Keratinocyte (primary cell): ENCODE measurements at regions not wholly inside any gene's neighbourhood (a gene's known extent, or its start where the extent isn't known, plus 50 kb on each side); places are given as distances from the start of the nearest gene placed in this dataset.

Experiments
- DNase-seq: peaks from one replicate; pipeline ENCODE4 v3.0.0-alpha.2; 2011; ENCODE audit warnings: low read depth, missing footprints, low spot score
- FAIRE-seq: peaks from 2 replicates; lab custom pipeline; 2011; peaks lifted over from hg19 to GRCh38; lab: Jason Lieb, UNC
- H2AFZ ChIP-seq: 2 replicates; pipeline ENCODE4 v1.6.0; 2012; ENCODE audit warnings: low read length, control low read depth, inconsistent platforms; ENCODE audit not compliant: control insufficient read depth
- H3K27ac ChIP-seq: 2 replicates; pipeline ENCODE4 v1.5.1; 2011; ENCODE audit warnings: low read length; ENCODE audit not compliant: control insufficient read depth, insufficient read depth
- H3K27me3 ChIP-seq: 3 replicates; pipeline ENCODE4 v1.6.0; 2011; ENCODE audit warnings: low read length; ENCODE audit not compliant: control insufficient read depth, insufficient read depth; ENCODE audit errors: extremely low read depth
- H3K36me3 ChIP-seq, 2 experiments: 2 replicates in 1 of 2; 3 replicates in 1 of 2; pipeline ENCODE4 v1.5.1; 2011; ENCODE audit warnings: low read length in 2 of 2, mild to moderate bottlenecking in 1 of 2; ENCODE audit not compliant: control insufficient read depth in 2 of 2, insufficient read depth in 2 of 2; ENCODE audit errors: extremely low read depth in 1 of 2
- H3K4me1 ChIP-seq: 3 replicates; pipeline ENCODE4 v1.5.1; 2011; ENCODE audit warnings: low read length; ENCODE audit not compliant: control insufficient read depth, insufficient read depth; ENCODE audit errors: extremely low read depth
- H3K4me2 ChIP-seq: 3 replicates; pipeline ENCODE4 v1.6.0; 2011; ENCODE audit warnings: low read depth, low read length; ENCODE audit not compliant: control insufficient read depth, insufficient read depth; ENCODE audit errors: extremely low read depth
- H3K4me3 ChIP-seq, 3 experiments: fragments of 200-600 bp in 1 of 3; sonication (generic) in 1 of 3; 2 replicates in 2 of 3; 3 replicates in 1 of 3; pipeline ENCODE4 v1.5.1; 2011 to 2016; ENCODE audit warnings: low read length in 3 of 3, mild to moderate bottlenecking in 3 of 3, control low read depth in 2 of 3, inconsistent platforms in 1 of 3, low read depth in 1 of 3, mixed read lengths in 1 of 3, mixed run types in 1 of 3, moderate library complexity in 1 of 3; ENCODE audit not compliant: control insufficient read depth in 2 of 3, insufficient read depth in 2 of 3; ENCODE audit errors: extremely low read depth in 1 of 3
- H3K79me2 ChIP-seq: 2 replicates; pipeline ENCODE4 v1.6.0; 2012; ENCODE audit warnings: low read length; ENCODE audit not compliant: control insufficient read depth, insufficient read depth
- H3K9ac ChIP-seq: 3 replicates; pipeline ENCODE4 v1.6.0; 2011; ENCODE audit warnings: low read length; ENCODE audit not compliant: control insufficient read depth, insufficient read depth; ENCODE audit errors: extremely low read depth
- H3K9me1 ChIP-seq: 3 replicates; pipeline ENCODE4 v1.6.0; 2011; ENCODE audit warnings: low read length; ENCODE audit not compliant: control insufficient read depth, insufficient read depth; ENCODE audit errors: extremely low read depth
- H3K9me3 ChIP-seq: 2 replicates; pipeline ENCODE4 v1.5.1; 2012; ENCODE audit warnings: low read depth, low read length; ENCODE audit not compliant: control insufficient read depth
- H4K20me1 ChIP-seq: 3 replicates; pipeline ENCODE4 v1.6.0; 2011; ENCODE audit warnings: low read length; ENCODE audit not compliant: control insufficient read depth, insufficient read depth; ENCODE audit errors: extremely low read depth
- CTCF ChIP-seq, 3 experiments: IDR thresholded peaks in 1 of 3; conservative IDR thresholded peaks in 1 of 3; optimal IDR thresholded peaks in 1 of 3; 2 replicates in 2 of 3; 3 replicates in 1 of 3; pipeline versions ENCODE3 to v1.5.1; 2011; ENCODE audit warnings: low read length in 3 of 3, mild to moderate bottlenecking in 3 of 3, moderate library complexity in 2 of 3, control low read depth in 1 of 3, inconsistent platforms in 1 of 3; ENCODE audit not compliant: insufficient read depth in 2 of 3; ENCODE audit errors: extremely low read depth in 1 of 3
- EZH2 ChIP-seq: IDR thresholded peaks from one replicate; pipeline ENCODE4 v1.6.1; 2012; ENCODE audit warnings: inconsistent platforms, mild to moderate bottlenecking, low read length, moderate library complexity
- dilution Hi-C: fragments of 300-500 bp; cut with MboI; formaldehyde crosslinking; loops from one replicate; pipeline ENCODE4 v1.7.0; 2020; ENCODE audit warnings: low sequenced_read_pairs; ENCODE audit not compliant: extremely low pct_ligation_motif_present

- H3K27ac ChIP-seq = no peak overlapping the region
- no peak overlapping the region for H3K4me2 ChIP-seq
- H3K4me1 ChIP-seq = no peaks in the 10 kb centered on the region
- H2AFZ ChIP-seq = no peak overlapping the region
- no peaks in the 10 kb centered on the region for H3K79me2 ChIP-seq
- H3K27me3 ChIP-seq = no peaks in the 10 kb centered on the region
- dilution Hi-C loops = loop anchor here (25.0 kb wide), 1 partner anchor 159 kb away; the partner anchor contains the start of gene CXCL14
- no peak for FAIRE-seq
- H3K4me3 ChIP-seq = no peak overlapping the region
- no peaks in the 10 kb centered on the region for H3K36me3 ChIP-seq
- no peak for DNase-seq
- H4K20me1 ChIP-seq = no peaks in the 10 kb centered on the region
- no peak overlapping the region for H3K9ac ChIP-seq
- no peaks in the 10 kb centered on the region for H3K9me1 ChIP-seq
- no peak for TF ChIP-seq EZH2
- no peak for TF ChIP-seq CTCF (optimal IDR thresholded peaks at IDR 0.05 in 1 of 3, IDR thresholded peaks at IDR 0.05 in 1 of 3, conservative IDR thresholded peaks at IDR 0.05 in 1 of 3; ENCODE audit: extremely low read depth in 1 of 3, insufficient read depth in 2 of 3, low read length in 3 of 3)
- H3K9me3 ChIP-seq = peaks cover 6% of the 10 kb centered on the region
Measured at GRCh38 chr5:135745897-135746500, 88.5 kb upstream of the SLC25A48 start.

GRCh38 chr5:135743705-135744411 lies 90.6 kb upstream of the SLC25A48 start:
- dilution Hi-C loops = loop anchor here (25.0 kb wide), 1 partner anchor 157 kb away; the partner anchor contains the start of gene CXCL14
- Histone ChIP-seq H3K79me2 (no peaks in the 10 kb centered on the region), H3K36me3 (no peaks in the 10 kb centered on the region), H3K4me2 (no peak overlapping the region), H3K9me3 (peaks cover 6% of the 10 kb centered on the region), H3K9ac (no peak overlapping the region), H3K9me1 (no peaks in the 10 kb centered on the region), H3K4me1 (no peaks in the 10 kb centered on the region), H2AFZ (no peak overlapping the region), H3K27me3 (no peaks in the 10 kb centered on the region), H3K4me3 (no peak overlapping the region), H4K20me1 (no peaks in the 10 kb centered on the region), H3K27ac (no peak overlapping the region)
- DNase-seq (no peak), FAIRE-seq (no peak)
- no peak for TF ChIP-seq CTCF (optimal IDR thresholded peaks at IDR 0.05 in 1 of 3, IDR thresholded peaks at IDR 0.05 in 1 of 3, conservative IDR thresholded peaks at IDR 0.05 in 1 of 3; ENCODE audit: extremely low read depth in 1 of 3, insufficient read depth in 2 of 3, low read length in 3 of 3)
- TF ChIP-seq EZH2 = no peak
